Neural cell (in vitro differentiated cells): ENCODE measurements at regions not wholly inside any gene's neighbourhood (a gene's known extent, or its start where the extent isn't known, plus 50 kb on each side); places are given as distances from the start of the nearest gene placed in this dataset.

Source experiments
- H2AFZ ChIP-seq: fragments of 200-600, 300-800 bp; sonication (generic), shearing (Covaris generic); 2 replicates; pipeline ENCODE4 v1.6.0; 2014; ENCODE audit warnings: low read depth, mild to moderate bottlenecking, antibody characterized with exemption, low read length, moderate library complexity
- H3F3A ChIP-seq: fragments of 200-600 bp; shearing (Covaris generic); 2 replicates; pipeline ENCODE4 v1.6.1; 2016; ENCODE audit warnings: mild to moderate bottlenecking, moderate library complexity, mixed read lengths, antibody characterized with exemption, low read length; ENCODE audit not compliant: insufficient read depth, poor library complexity, severe bottlenecking
- H3K27ac ChIP-seq: fragments of 200-600, 300-800 bp; sonication (generic), shearing (Covaris generic); 2 replicates; pipeline ENCODE4 v1.5.1; 2014; ENCODE audit warnings: mild to moderate bottlenecking, low read length, moderate library complexity
- H3K27me3 ChIP-seq: fragments of 300-800, 200-600 bp; sonication (generic), shearing (Covaris generic); 2 replicates; pipeline ENCODE4 v1.6.0; 2014; ENCODE audit warnings: mild to moderate bottlenecking, low read depth, low read length, moderate library complexity; ENCODE audit not compliant: insufficient read depth
- H3K36me3 ChIP-seq: fragments of 300-800, 200-600 bp; sonication (generic), shearing (Covaris generic); 2 replicates; pipeline ENCODE4 v1.5.1; 2014; ENCODE audit warnings: mild to moderate bottlenecking, antibody characterized with exemption, low read length, moderate library complexity; ENCODE audit not compliant: insufficient read depth
- H3K4me2 ChIP-seq: fragments of 300-800, 200-600 bp; sonication (generic), shearing (Covaris generic); 2 replicates; pipeline ENCODE4 v1.6.0; 2014; ENCODE audit warnings: mild to moderate bottlenecking, low read length
- H3K4me3 ChIP-seq: fragments of 300-800, 200-600 bp; sonication (generic), shearing (Covaris generic); 2 replicates; pipeline ENCODE4 v1.5.1; 2014; ENCODE audit warnings: mild to moderate bottlenecking, low read length, moderate library complexity
- H3K79me2 ChIP-seq: fragments of 200-600 bp; shearing (Covaris generic); replicated peaks from 2 replicates; pipeline ENCODE4 v1.6.0; 2014; ENCODE audit warnings: mild to moderate bottlenecking, low read length, moderate library complexity; ENCODE audit not compliant: insufficient read depth
- H3K9ac ChIP-seq: fragments of 300-800, 200-600 bp; sonication (generic), shearing (Covaris generic); 2 replicates; pipeline ENCODE4 v1.6.1; 2016; ENCODE audit warnings: mild to moderate bottlenecking, low read length, mixed read lengths
- H3K9me2 ChIP-seq: fragments of 200-600 bp; shearing (Covaris generic); 2 replicates; pipeline ENCODE4 v1.6.1; 2016; ENCODE audit warnings: mild to moderate bottlenecking, low read length, mixed read lengths; ENCODE audit not compliant: insufficient read depth
- H3K9me3 ChIP-seq: fragments of 200-600, 300-800 bp; sonication (generic), shearing (Covaris generic); 2 replicates; pipeline ENCODE4 v1.6.1; 2016; ENCODE audit warnings: mild to moderate bottlenecking, mixed run types, low read length, moderate library complexity, mixed read lengths
- H4K20me1 ChIP-seq: fragments of 200-600 bp; shearing (Covaris generic); 2 replicates; pipeline ENCODE4 v1.6.1; 2016; ENCODE audit warnings: mild to moderate bottlenecking, mixed run types; ENCODE audit not compliant: insufficient read depth
- EP300 ChIP-seq: fragments of 450-650 bp; conservative IDR thresholded peaks from 2 replicates; pipeline ENCODE4 v1.6.1; 2014; ENCODE audit warnings: antibody characterized with exemption, mild to moderate bottlenecking, moderate library complexity; ENCODE audit not compliant: poor library complexity, severe bottlenecking
- EZH2 ChIP-seq: fragments of 200-600, 300-800 bp; shearing (Covaris generic), sonication (generic); IDR thresholded peaks from 2 replicates; pipeline ENCODE4 v1.6.1; 2014; ENCODE audit warnings: antibody characterized with exemption, low read length, borderline replicate concordance, mild to moderate bottlenecking; ENCODE audit not compliant: insufficient read depth, poor library complexity, severe bottlenecking
- MXI1 ChIP-seq: fragments of 450-650 bp; conservative IDR thresholded peaks from 2 replicates; pipeline ENCODE4 v1.6.1; 2014; ENCODE audit warnings: antibody characterized with exemption, mild to moderate bottlenecking; ENCODE audit not compliant: poor library complexity, severe bottlenecking
- POLR2AphosphoS5 ChIP-seq: IDR thresholded peaks from 2 replicates; pipeline ENCODE4 v1.6.1; 2012
- RAD21 ChIP-seq: fragments of 450-650 bp; conservative IDR thresholded peaks from 2 replicates; pipeline ENCODE4 v1.6.1; 2014; ENCODE audit warnings: antibody characterized with exemption, mild to moderate bottlenecking, moderate library complexity
- SMC3 ChIP-seq: fragments of 450-650 bp; conservative IDR thresholded peaks from 2 replicates; pipeline ENCODE4 v1.6.1; 2014; ENCODE audit warnings: antibody characterized with exemption, mild to moderate bottlenecking, moderate library complexity; ENCODE audit not compliant: poor library complexity
- TAF1 ChIP-seq: IDR thresholded peaks from 2 replicates; pipeline ENCODE4 v1.6.1; 2012; ENCODE audit warnings: low read depth
- TF ChIP-seq, protein P1 (sequence below): fragments of 450-650 bp; IDR thresholded peaks from 2 replicates; pipeline ENCODE4 v1.5.1; 2014; ENCODE audit warnings: antibody characterized with exemption, mild to moderate bottlenecking, moderate library complexity; ENCODE audit not compliant: poor library complexity, severe bottlenecking
- TF ChIP-seq, protein P2 (sequence below): IDR thresholded peaks from 2 replicates; pipeline ENCODE4 v1.6.1; 2012; ENCODE audit warnings: borderline replicate concordance

DNA sequence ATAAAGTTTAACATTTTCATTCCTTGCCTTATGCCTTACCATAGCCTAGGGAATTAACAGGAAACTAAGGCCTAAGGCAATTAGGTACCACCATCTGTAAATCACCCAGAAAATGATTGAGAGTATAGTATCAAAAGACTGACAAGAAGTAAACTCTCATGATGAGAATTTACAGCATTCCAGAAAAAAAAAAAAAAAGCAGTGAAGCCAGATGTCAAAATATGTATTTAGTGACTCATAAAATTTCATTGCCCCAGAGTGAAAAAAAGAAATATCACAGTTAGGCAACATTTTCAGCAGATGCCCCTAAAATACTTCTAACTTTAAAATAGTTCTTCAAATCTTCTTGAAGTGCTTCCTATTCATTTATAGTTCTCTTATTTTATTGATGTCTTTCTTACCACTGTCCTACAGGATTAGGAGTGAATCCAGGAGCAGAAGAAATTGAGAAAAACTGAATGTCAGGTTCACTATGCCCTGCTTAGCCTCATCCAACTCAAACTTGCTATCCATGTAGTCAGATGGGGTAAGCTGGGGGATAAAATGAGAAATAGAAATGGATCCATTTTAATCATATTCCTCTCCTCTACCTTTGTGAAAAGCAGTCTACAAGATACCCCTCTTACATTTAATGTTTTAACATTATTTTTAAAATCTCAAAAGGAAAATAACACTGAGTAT is 57.3 kb upstream of the TANK start:
- Histone ChIP-seq H3K9ac (no peak overlapping the region), H4K20me1 (no peaks in the 10 kb centered on the region), H2AFZ (no peak overlapping the region), H3K9me3 (no peaks in the 10 kb centered on the region), H3K79me2 (no peaks in the 10 kb centered on the region), H3K27me3 (no peaks in the 10 kb centered on the region), H3K4me2 (no peak overlapping the region), H3K27ac (no peak overlapping the region), H3K36me3 (no peaks in the 10 kb centered on the region), H3F3A (no peaks in the 10 kb centered on the region), H3K9me2 (no peaks in the 10 kb centered on the region), H3K4me3 (no peak overlapping the region)
- TF ChIP-seq POLR2AphosphoS5, result no peak
- no peak for TF ChIP-seq MXI1
- no peak for TF ChIP-seq TAF1
- no peak for TF ChIP-seq EZH2
- no peak for TF ChIP-seq RAD21
- TF ChIP-seq EP300, result no peak
- TF ChIP-seq SMC3, result no peak
- TF ChIP-seq, protein P1, sequence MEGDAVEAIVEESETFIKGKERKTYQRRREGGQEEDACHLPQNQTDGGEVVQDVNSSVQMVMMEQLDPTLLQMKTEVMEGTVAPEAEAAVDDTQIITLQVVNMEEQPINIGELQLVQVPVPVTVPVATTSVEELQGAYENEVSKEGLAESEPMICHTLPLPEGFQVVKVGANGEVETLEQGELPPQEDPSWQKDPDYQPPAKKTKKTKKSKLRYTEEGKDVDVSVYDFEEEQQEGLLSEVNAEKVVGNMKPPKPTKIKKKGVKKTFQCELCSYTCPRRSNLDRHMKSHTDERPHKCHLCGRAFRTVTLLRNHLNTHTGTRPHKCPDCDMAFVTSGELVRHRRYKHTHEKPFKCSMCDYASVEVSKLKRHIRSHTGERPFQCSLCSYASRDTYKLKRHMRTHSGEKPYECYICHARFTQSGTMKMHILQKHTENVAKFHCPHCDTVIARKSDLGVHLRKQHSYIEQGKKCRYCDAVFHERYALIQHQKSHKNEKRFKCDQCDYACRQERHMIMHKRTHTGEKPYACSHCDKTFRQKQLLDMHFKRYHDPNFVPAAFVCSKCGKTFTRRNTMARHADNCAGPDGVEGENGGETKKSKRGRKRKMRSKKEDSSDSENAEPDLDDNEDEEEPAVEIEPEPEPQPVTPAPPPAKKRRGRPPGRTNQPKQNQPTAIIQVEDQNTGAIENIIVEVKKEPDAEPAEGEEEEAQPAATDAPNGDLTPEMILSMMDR, result no peak
- TF ChIP-seq, protein P2, sequence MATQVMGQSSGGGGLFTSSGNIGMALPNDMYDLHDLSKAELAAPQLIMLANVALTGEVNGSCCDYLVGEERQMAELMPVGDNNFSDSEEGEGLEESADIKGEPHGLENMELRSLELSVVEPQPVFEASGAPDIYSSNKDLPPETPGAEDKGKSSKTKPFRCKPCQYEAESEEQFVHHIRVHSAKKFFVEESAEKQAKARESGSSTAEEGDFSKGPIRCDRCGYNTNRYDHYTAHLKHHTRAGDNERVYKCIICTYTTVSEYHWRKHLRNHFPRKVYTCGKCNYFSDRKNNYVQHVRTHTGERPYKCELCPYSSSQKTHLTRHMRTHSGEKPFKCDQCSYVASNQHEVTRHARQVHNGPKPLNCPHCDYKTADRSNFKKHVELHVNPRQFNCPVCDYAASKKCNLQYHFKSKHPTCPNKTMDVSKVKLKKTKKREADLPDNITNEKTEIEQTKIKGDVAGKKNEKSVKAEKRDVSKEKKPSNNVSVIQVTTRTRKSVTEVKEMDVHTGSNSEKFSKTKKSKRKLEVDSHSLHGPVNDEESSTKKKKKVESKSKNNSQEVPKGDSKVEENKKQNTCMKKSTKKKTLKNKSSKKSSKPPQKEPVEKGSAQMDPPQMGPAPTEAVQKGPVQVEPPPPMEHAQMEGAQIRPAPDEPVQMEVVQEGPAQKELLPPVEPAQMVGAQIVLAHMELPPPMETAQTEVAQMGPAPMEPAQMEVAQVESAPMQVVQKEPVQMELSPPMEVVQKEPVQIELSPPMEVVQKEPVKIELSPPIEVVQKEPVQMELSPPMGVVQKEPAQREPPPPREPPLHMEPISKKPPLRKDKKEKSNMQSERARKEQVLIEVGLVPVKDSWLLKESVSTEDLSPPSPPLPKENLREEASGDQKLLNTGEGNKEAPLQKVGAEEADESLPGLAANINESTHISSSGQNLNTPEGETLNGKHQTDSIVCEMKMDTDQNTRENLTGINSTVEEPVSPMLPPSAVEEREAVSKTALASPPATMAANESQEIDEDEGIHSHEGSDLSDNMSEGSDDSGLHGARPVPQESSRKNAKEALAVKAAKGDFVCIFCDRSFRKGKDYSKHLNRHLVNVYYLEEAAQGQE, result no peak

DNA sequence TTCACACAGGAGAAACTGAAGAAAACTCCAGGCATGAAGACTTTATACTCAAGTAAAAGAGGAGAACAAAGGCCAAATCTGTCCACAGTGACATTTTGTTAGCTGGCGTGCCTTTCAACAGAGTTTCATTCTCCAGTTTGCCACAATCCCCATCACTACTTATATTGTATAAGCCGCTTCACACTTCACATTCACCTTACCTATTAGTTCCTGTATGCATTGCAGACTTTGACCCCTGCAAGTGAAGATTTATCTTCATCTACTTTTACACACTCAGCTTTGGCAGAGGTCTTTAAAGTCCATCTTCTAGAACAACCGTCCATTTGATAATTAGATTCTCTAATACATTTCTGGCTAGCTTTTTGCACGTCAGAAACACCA is 56.8 kb upstream of the TANK start:
- Histone ChIP-seq H3K27ac (no peak overlapping the region), H3K9ac (no peak overlapping the region), H2AFZ (no peak overlapping the region), H3K4me2 (no peak overlapping the region), H3K9me3 (no peaks in the 10 kb centered on the region), H3K9me2 (no peaks in the 10 kb centered on the region), H3K27me3 (no peaks in the 10 kb centered on the region), H3K4me3 (no peak overlapping the region), H4K20me1 (no peaks in the 10 kb centered on the region), H3F3A (no peaks in the 10 kb centered on the region), H3K79me2 (no peaks in the 10 kb centered on the region), H3K36me3 (no peaks in the 10 kb centered on the region)
- TF ChIP-seq, protein P1, result no peak
- TF ChIP-seq, protein P2, result no peak
- TF ChIP-seq RAD21, result no peak
- no peak for TF ChIP-seq MXI1
- no peak for TF ChIP-seq POLR2AphosphoS5
- TF ChIP-seq EZH2, result no peak
- no peak for TF ChIP-seq TAF1
- no peak for TF ChIP-seq EP300
- no peak for TF ChIP-seq SMC3
